CD4-positive, alpha-beta T cell treated with Interleukin-4 for 1 hour (primary cell): ENCODE measurements at regions not wholly inside any gene's neighbourhood (a gene's known extent, or its start where the extent isn't known, plus 50 kb on each side); places are given as distances from the start of the nearest gene placed in this dataset.
"Not testable (repeated sequence)": the region's sequence is repeated elsewhere in the genome, so short reads cannot be mapped to it uniquely, and the experiment has no call there.

Experiments
- DNase-seq, 2 donors: peaks; one replicate each; pipeline ENCODE4 v3.0.0-alpha.2; 2020 to 2022

GRCh38 chr5:174610968-174611367 is 113.4 kb upstream of the MSX2 start:
- no peak for DNase-seq

DNA sequence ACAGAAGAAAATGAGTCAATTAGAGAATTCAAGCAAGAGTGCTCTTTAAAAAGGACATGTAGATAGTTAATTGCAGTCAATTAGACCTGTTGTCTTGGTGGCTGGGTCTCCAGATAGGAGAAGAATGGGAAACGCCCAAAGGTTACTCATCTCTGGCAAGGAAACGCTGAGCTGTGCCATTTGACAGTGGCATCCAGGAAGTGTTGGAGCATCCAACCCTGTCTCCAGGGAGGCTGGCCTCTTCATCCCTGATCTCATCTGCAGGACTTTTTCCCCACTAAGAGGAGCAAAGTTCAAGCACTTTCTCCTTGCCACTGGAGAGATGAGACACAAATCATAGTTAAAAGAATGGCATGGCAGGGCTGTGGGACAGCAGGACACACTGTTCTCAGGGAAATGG is 111.7 kb upstream of the MSX2 start:
- DNase-seq = no peak

- no peak for DNase-seq
Measured at GRCh38 chr5:174614500-174615135, 109.8 kb upstream of the MSX2 start.

DNA sequence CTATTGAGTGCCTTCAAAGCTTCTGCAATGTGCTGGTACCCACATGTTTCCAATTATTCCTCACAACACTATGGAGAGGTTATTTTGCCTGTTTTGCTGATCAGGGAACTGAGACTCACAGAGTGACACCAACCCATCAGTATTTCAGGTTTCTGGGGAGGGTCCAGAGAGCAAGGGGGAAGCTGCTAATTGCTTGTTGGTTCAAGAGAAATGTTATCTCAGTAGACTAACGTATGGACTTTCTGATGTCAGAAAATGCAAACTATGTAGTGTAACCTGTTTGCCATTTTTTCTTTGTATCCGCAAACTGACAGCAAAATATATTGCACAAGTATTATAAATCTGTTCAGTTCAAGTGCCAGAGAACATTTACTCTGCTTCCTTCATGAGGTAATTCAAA is 108.3 kb upstream of the MSX2 start:
- DNase-seq = no peak

GRCh38 chr5:174617285-174617684 is 107.1 kb upstream of the MSX2 start:
- no peak for DNase-seq

- DNase-seq = no peak
Measured at GRCh38 chr5:174617910-174618309, 106.5 kb upstream of the MSX2 start.

- DNase-seq = no peak
Measured at GRCh38 chr5:174618589-174618988, 105.8 kb upstream of the MSX2 start.

- no peak for DNase-seq
Measured at GRCh38 chr5:174622067-174622466, 102.3 kb upstream of the MSX2 start.

DNA sequence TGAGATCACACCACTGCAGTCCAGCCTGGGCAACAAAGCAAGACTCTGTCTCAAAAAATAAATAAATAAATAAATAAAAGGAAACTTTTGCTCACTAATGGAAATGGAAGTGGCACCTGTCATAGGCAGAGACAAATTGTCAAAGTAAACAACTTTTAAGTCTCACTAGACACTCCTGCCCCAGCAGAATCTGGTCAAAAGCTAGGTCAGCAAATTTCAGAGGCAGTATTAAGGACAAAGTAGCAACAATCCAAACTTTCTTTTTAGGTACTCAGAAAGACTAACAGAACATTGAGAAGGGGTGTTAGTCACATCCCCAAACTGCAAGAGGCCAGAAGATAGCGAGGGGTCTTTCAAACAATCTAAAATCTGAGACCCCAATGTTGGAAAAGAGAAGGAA is 101.4 kb upstream of the MSX2 start:
- DNase-seq = no peak

DNA sequence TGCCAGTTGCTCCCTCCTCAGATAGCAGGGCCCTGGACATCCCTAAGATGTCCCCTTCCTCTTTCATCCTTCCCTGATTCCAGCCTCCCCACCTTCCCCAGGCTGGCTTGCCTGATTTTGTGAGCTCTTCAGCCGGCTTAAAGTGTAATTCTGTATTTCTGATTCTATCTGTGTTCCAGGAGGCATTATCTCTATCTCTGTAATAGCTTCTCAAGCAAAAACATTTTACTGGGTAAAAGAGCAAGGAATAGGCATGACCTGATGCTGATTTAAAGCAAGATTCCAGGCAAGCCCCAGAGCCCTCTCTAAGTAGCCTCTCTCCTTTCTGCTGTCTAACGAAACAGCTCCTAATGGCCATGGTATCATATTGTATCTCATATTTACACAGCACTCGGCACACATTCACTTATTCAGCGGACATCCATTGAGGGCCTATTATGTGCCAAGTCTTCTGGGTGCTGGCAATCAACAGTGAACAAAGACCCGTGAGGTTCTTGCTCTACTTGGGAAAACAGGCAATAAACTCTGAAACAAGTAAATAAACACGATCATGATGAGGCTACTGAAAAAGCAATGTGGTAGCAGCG is 100.9 kb upstream of the MSX2 start:
- no peak for DNase-seq

- no peak for DNase-seq
Measured at GRCh38 chr5:174624733-174625522, 99.5 kb upstream of the MSX2 start.

GRCh38 chr5:174625591-174626350 is 98.6 kb upstream of the MSX2 start:
- DNase-seq = no peak

- no peak for DNase-seq
Measured at GRCh38 chr5:174626369-174626920, 97.9 kb upstream of the MSX2 start.

- DNase-seq = no peak
Measured at GRCh38 chr5:174636094-174636493, 88.3 kb upstream of the MSX2 start.

DNA sequence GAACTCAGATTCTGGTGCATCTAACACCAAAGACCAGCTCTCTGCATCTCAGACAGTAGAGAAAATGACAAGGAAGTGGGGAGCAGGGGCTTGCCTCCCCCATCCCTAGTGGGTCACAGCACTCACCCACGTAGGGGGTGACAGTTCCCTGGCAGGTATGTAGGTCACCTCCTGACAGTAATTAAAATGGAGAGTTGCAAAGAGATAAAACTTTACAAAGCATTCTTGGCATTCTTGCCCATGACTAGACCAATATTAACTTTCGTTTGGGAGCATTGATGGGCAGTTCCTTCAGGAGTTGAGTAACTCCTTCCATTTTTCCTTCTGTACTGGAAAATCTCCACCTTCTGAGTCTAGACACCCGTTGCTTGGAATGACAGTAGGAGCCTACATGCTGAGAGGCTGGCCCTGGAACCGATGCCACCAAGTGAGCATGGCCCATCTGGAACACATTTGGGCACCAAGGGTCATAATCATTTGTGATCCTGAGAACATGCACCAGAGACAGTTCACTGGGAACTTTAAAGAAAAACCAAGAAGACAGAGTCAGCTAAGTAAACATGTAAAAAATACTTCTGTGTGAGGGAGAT is 81.5 kb upstream of the MSX2 start:
- no peak for DNase-seq

DNA sequence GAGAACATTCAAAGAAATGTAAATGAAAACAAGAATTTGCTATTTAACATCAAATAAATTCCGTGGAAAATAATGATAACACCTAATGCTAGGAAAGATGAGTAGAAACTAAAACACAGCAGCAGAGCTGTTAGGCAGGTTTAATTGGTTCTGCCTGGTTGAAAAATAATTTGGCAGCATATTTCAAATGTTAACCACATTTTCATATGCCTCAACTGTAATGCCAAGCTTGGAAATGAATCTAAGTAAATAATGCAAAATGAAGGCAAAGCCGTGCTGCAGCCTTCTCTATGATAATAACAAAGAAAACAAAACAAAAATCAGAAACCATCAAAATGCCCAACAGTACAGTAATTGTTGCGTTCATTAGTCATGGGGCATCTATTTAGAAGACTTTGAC is 79.9 kb upstream of the MSX2 start:
- no peak for DNase-seq

DNA sequence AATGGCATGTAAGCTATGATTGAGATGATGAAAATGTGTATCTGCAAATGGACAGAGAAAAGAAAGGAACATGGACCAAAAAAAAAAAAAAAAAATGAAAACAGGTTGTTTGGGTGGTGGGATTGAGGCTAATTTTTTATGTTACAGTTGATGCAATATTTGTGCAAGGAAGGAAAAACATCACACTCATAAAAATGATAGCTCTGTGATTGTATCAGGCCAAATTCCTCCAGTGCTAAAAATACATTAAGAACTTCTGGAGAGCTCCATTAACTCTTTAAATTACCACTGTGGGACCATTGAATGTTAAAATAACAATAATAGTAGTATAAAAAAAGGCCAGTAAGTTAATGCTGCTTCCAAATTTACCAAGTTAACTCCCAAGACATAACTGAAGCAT is 79.5 kb upstream of the MSX2 start:
- DNase-seq = no peak

DNA sequence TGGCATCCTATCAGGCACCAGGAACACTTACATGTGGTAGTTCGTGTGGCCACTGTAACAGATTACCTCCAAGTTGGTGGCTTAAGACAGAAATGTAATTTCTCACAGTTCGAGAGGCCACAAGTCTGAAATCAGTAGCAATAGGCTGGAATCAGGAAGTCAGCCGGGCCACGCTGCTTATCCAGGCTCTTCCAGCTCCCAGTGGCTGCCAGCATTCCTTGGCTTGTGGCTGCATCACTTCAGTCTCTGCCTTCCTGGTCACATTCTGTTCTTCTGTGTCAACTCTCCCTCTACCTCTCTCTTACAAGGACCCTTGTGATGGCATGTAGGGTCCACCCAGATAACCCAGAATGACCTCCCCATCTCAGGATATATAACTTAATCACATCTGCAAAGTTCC is 78.7 kb upstream of the MSX2 start:
- no peak for DNase-seq

GRCh38 chr5:174648618-174649017 is 75.8 kb upstream of the MSX2 start:
- not testable (repeated sequence) for DNase-seq

DNA sequence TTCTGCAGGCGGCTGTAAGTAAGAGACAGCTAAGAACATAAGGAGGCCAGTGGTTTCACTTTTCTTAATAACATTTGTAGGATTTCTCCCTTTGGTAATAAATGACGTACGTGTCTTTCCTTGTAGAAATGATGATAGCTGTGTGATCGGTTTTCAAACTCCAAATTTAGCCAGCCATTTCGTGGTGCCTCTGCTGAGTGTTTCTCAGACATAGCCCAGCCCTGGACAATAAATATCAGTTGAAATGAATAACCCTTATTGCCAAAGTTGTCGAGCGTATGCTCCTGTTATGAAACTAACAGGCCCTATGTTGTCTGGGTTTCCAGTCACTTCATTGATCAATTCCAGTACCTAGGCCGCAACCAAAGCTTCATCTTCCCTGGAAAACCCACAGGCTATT is 75.0 kb upstream of the MSX2 start:
- DNase-seq = no peak

GRCh38 chr5:174654442-174654841 is 69.9 kb upstream of the MSX2 start:
- no peak for DNase-seq

DNA sequence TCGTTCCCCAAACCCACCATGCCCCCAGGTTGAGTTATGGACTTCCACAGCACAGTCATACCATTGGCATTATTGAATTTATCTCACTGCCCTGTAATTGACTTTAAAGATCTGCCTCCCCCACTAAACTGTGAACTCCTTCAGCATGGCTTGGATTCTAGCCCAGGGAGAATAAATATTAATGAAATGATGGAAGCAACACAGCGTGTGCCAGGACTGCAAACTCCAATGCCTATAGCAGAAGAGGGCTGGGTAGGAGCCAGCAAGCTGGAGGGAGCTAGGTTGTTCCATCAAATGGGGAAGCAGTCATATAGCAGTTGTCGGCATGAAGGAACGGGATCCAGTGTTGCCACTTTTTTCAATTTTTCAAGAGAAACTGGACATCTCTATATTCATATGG is 69.0 kb upstream of the MSX2 start:
- no peak for DNase-seq
